Esophagus (tissue), 2 donors: ENCODE measurements at regions not wholly inside any gene's neighbourhood (a gene's known extent, or its start where the extent isn't known, plus 50 kb on each side); places are given as distances from the start of the nearest gene placed in this dataset.

Source experiments
- H3K27ac ChIP-seq, 2 donors: one replicate each; pipeline ENCODE4 v1.5.1; 2013; ENCODE audit warnings: low read depth in 2 of 2, mild to moderate bottlenecking in 2 of 2, inconsistent platforms in 1 of 2, low read length in 1 of 2, moderate library complexity in 1 of 2
- H3K27me3 ChIP-seq, 2 donors: one replicate each; pipeline ENCODE4 v1.6.1; 2013; ENCODE audit warnings: low read length in 2 of 2, control low read depth in 1 of 2, mild to moderate bottlenecking in 1 of 2; ENCODE audit not compliant: insufficient read depth in 2 of 2, control insufficient read depth in 1 of 2
- H3K36me3 ChIP-seq, 2 donors: one replicate each; pipeline ENCODE4 v1.6.1; 2013; ENCODE audit warnings: low read length in 1 of 2; ENCODE audit not compliant: control insufficient read depth in 2 of 2, insufficient read depth in 2 of 2
- H3K4me1 ChIP-seq, 2 donors: one replicate each; pipeline ENCODE4 v1.6.1; 2013; ENCODE audit warnings: low read length in 1 of 2; ENCODE audit not compliant: control insufficient read depth in 2 of 2, insufficient read depth in 2 of 2
- H3K4me3 ChIP-seq, 2 donors: one replicate each; pipeline ENCODE4 v1.5.1; 2013; ENCODE audit warnings: low read length in 2 of 2, mild to moderate bottlenecking in 2 of 2, low read depth in 1 of 2, moderate library complexity in 1 of 2
- H3K9me3 ChIP-seq, 2 donors: one replicate each; pipeline ENCODE4 v1.6.1; 2013; ENCODE audit warnings: mild to moderate bottlenecking in 2 of 2, low read depth in 1 of 2, low read length in 1 of 2, moderate library complexity in 1 of 2; ENCODE audit not compliant: control insufficient read depth in 2 of 2, insufficient read depth in 1 of 2
- WGBS, 2 donors: extraction: QIAGEN DNeasy Blood & Tissue Kit; methylation state at CpG; one replicate each; pipeline ENCODE4 v1.1.7; 2013; 5-methylcytosine and 5-hydroxymethylcytosine counted together
- donor health status: healthy with polysubstance abuse.
- donor health status: Bipolar disorder and iron deficiency.

- Histone ChIP-seq H3K36me3 (no peaks in the 10 kb centered on the region), H3K27me3 (peaks cover 0 to 11% of the 10 kb centered on the region in 2 donors), H3K4me1 (no peaks in the 10 kb centered on the region), H3K27ac (no peak overlapping the region), H3K4me3 (no peak overlapping the region), H3K9me3 (peaks cover 0 to 4% of the 10 kb centered on the region in 2 donors)
- WGBS, 2 donors: 84 to 85% methylated on average over 5 of the region's 5 CpGs
These were observed 188.7 kb upstream of the S1PR3 start for GRCh38 chr9:88802533-88802932.

DNA sequence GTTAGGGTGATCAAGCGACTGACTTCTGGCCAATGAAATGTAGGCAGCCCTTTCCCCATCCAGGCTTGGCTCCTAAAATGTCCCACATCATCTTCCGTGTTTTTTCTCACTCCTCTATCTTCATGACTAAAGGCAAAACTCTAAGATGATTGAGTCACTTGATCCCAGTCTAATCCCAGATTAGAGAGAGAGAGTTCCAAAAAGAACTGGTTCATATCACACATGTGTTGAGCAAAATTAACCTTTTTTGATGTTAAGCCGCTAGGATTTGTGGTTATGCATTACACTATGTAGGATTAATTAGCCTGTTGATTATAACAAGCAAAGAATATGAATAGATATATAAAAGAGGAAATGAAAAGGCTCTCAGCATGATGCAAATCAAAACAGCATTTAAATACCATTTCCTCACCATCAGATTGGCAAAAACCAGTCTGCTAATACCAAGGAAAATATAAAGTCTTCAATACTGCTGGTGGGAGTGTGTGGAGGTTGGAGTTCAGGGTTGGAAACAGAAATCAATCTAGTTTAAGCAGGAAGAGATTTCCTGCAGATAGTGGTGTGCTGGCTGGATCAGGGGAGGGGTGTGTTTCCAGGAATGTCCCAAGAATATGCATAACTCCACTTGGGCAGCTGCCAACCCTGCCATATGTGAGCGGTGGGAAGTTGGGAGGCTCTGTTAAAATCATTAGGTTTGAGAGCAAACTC is 187.6 kb upstream of the S1PR3 start:
- 52 to 62% methylated on average over 4 of the region's 4 CpGs for WGBS, 2 donors
- Histone ChIP-seq H3K4me3 (no peak overlapping the region), H3K36me3 (no peaks in the 10 kb centered on the region), H3K27me3 (peaks cover 0 to 8% of the 10 kb centered on the region in 2 donors), H3K9me3 (peaks cover 0 to 5% of the 10 kb centered on the region in 2 donors), H3K4me1 (no peaks in the 10 kb centered on the region), H3K27ac (no peak overlapping the region)

DNA sequence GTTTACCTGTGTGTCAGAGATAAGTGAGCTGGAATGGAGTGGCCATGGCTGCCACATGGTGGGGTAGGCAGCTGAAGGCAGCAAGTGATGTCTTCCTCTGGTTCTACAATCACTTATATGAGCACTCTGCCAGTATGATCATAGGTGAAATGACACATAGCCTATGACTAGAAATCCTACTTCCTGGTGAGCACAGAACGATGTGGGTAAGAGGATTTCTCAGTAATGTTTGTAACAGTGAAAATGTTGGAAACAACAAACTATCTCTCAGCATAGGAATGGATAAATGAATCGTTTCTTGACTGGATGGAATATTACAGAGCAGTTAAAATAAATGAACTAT is 187.0 kb upstream of the S1PR3 start:
- Histone ChIP-seq H3K27me3 (peaks cover 0 to 6% of the 10 kb centered on the region in 2 donors), H3K4me3 (no peak overlapping the region), H3K9me3 (peaks cover 0 to 5% of the 10 kb centered on the region in 2 donors), H3K36me3 (no peaks in the 10 kb centered on the region), H3K4me1 (no peaks in the 10 kb centered on the region), H3K27ac (no peak overlapping the region)
- WGBS, 2 donors: 68 to 70% methylated on average over 2 of the region's 2 CpGs

- H3K27ac ChIP-seq: no peak overlapping the region
- 81 to 84% methylated on average over 7 of the region's 7 CpGs for WGBS, 2 donors
- H3K27me3 ChIP-seq: peaks cover 0 to 3% of the 10 kb centered on the region in 2 donors
- no peaks in the 10 kb centered on the region for H3K4me1 ChIP-seq
- H3K9me3 ChIP-seq: peaks cover 0 to 5% of the 10 kb centered on the region in 2 donors
- no peak overlapping the region for H3K4me3 ChIP-seq
- H3K36me3 ChIP-seq: no peaks in the 10 kb centered on the region
These were observed 185.9 kb upstream of the S1PR3 start for GRCh38 chr9:88805217-88805943.

DNA sequence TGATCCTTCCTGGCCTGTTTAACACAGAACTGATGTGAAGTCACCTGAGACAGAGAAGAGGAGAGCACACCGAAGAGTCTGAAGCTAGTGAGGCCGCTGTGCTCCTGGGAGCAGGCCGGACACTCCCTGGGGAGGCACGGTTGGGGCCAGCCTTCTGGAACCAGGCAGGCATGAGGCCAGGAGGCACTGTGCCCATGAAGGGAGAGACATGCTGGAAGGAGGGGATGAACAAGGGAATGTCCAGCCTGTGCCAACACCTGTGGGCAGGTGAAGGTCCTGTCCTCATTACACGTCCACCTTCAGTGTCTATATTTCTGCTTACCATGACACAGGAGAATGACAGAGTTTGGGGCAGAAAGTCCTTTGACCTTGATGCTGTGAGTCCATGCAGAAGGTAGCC is 183.8 kb upstream of the S1PR3 start:
- Histone ChIP-seq H3K36me3 (no peaks in the 10 kb centered on the region), H3K9me3 (peaks cover 0 to 5% of the 10 kb centered on the region in 2 donors), H3K4me1 (no peaks in the 10 kb centered on the region), H3K27ac (no peak overlapping the region), H3K27me3 (peaks cover 0 to 3% of the 10 kb centered on the region in 2 donors), H3K4me3 (no peak overlapping the region)
- WGBS, 2 donors: 95 to 98% methylated on average over 5 of the region's 5 CpGs

- Histone ChIP-seq H3K36me3 (no peaks in the 10 kb centered on the region), H3K4me3 (no peak overlapping the region), H3K4me1 (no peaks in the 10 kb centered on the region), H3K27ac (no peak overlapping the region), H3K27me3 (peaks cover 2 to 3% of the 10 kb centered on the region in 2 donors), H3K9me3 (peaks cover 0 to 5% of the 10 kb centered on the region in 2 donors)
- WGBS, 2 donors: 95 to 97% methylated on average over 4 of the region's 4 CpGs
These were observed 183.1 kb upstream of the S1PR3 start for GRCh38 chr9:88808019-88808656.

- WGBS, 2 donors: 85 to 86% methylated on average over 4 of the region's 5 CpGs
- H3K9me3 ChIP-seq: peaks cover 0 to 5% of the 10 kb centered on the region in 2 donors
- H3K27ac ChIP-seq: no peak overlapping the region
- H3K4me3 ChIP-seq: no peak overlapping the region
- no peaks in the 10 kb centered on the region for H3K36me3 ChIP-seq
- peaks cover 3 to 4% of the 10 kb centered on the region in 2 donors for H3K27me3 ChIP-seq
- H3K4me1 ChIP-seq: no peaks in the 10 kb centered on the region
These were observed 182.4 kb upstream of the S1PR3 start for GRCh38 chr9:88808761-88809354.

- Histone ChIP-seq H3K36me3 (no peaks in the 10 kb centered on the region), H3K4me3 (no peak overlapping the region), H3K4me1 (no peaks in the 10 kb centered on the region), H3K9me3 (peaks cover 0 to 5% of the 10 kb centered on the region in 2 donors), H3K27me3 (peaks cover 3 to 4% of the 10 kb centered on the region in 2 donors), H3K27ac (no peak overlapping the region)
- 51 to 57% methylated on average over 9 of the region's 9 CpGs for WGBS, 2 donors
These were observed 181.7 kb upstream of the S1PR3 start for GRCh38 chr9:88809355-88810161.

DNA sequence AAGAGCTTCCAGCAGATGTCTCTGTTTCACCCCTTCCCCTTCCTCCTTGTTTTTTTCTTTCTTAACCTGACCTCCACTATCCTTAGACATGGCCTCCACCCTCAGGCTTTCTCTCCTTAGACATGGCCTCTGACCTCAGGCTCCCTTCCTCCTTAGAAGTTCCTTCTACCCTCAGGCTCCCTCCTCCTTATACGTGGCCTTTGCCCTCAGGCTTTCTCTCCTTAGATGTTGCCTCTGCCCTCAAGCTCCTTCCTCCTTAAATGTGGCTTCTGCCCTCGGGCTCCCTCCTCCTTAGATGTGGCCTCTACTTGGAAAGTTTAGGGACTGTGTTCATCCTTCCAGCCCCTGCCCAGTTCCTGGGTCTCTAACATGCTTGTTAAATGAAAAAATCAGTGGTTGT is 180.4 kb upstream of the S1PR3 start:
- H3K27me3 ChIP-seq: peaks cover 3 to 4% of the 10 kb centered on the region in 2 donors
- peaks cover 0 to 3% of the 10 kb centered on the region in 2 donors for H3K9me3 ChIP-seq
- no peak overlapping the region for H3K4me3 ChIP-seq
- 73 to 74% methylated on average over 2 of the region's 2 CpGs for WGBS, 2 donors
- H3K27ac ChIP-seq: no peak overlapping the region
- no peaks in the 10 kb centered on the region for H3K4me1 ChIP-seq
- no peaks in the 10 kb centered on the region for H3K36me3 ChIP-seq
